Ascending aorta (tissue), 2 donors: ENCODE measurements at regions not wholly inside any gene's neighbourhood (a gene's known extent, or its start where the extent isn't known, plus 50 kb on each side); places are given as distances from the start of the nearest gene placed in this dataset.
A peak's percentile ranks its signal among the peaks of the same experiment; 100 is the strongest.

Experiments used
- DNase-seq, 2 donors: peaks; one replicate each; pipeline ENCODE4 v3.0.0-alpha.2; 2019; ENCODE audit warnings: low spot score in 2 of 2
- H3K27ac ChIP-seq, 2 donors: fragments of 200-600 bp; sonication (generic); one replicate each; pipeline ENCODE4 v1.5.1; 2016 to 2017; ENCODE audit warnings: mild to moderate bottlenecking in 1 of 2
- H3K27me3 ChIP-seq: fragments of 200-600 bp; sonication (generic); one replicate; pipeline ENCODE4 v1.5.1; 2017
- H3K36me3 ChIP-seq, 2 donors: fragments of 200-600 bp; sonication (generic); one replicate each; pipeline ENCODE4 v1.5.1; 2016
- H3K4me1 ChIP-seq, 2 donors: fragments of 200-600 bp; sonication (generic); one replicate each; pipeline ENCODE4 v1.5.1; 2016 to 2017; ENCODE audit warnings: mild to moderate bottlenecking in 1 of 2
- H3K4me3 ChIP-seq, 2 donors: fragments of 200-600 bp; sonication (generic); one replicate each; pipeline ENCODE4 v1.5.1; 2016 to 2017; ENCODE audit warnings: mild to moderate bottlenecking in 1 of 2
- H3K9me3 ChIP-seq, 2 donors: fragments of 200-600 bp; sonication (generic); one replicate each; pipeline ENCODE4 v1.5.1; 2016
- CTCF ChIP-seq, 3 experiments: fragments of 200-600 bp in 2 of 3; fragments of 450-650 bp in 1 of 3; sonication (generic) in 2 of 3; IDR thresholded peaks; one replicate each; pipeline ENCODE4 v1.5.1; 2016 to 2019; ENCODE audit warnings: antibody characterized with exemption in 3 of 3, mild to moderate bottlenecking in 1 of 3, moderate library complexity in 1 of 3
- intact Hi-C: fragments of 100-400 bp; cut with DNase I; formaldehyde crosslinking; loops from one replicate; pipeline ENCODE4 v1.15.1; 2023

- H3K4me1 ChIP-seq: peaks cover 18 to 43% of the 10 kb centered on the region in 2 donors
- H3K9me3 ChIP-seq: no peaks in the 10 kb centered on the region
- TF ChIP-seq CTCF (IDR thresholded peaks at IDR 0.05): no peak
- H3K4me3 ChIP-seq: peak overlapping the region; percentile 18 to 51
- DNase-seq: peak in 1 of 2 donors; percentile 75
- no peaks in the 10 kb centered on the region for H3K27me3 ChIP-seq
- no peaks in the 10 kb centered on the region for H3K36me3 ChIP-seq
- peak overlapping the region; percentile 25 to 41 for H3K27ac ChIP-seq
- intact Hi-C loops: loop anchor here (5.0 to 10.0 kb wide), 2 partner anchors 170 to 267 kb away; partner anchors contain the start of gene RYBP
Observed at GRCh38 chr3:72177075-72178050, 392.4 kb upstream of the PROK2 start.

GRCh38 chr3:72176537-72177041 is 391.6 kb upstream of the PROK2 start:
- Histone ChIP-seq H3K4me1 (peaks cover 25 to 50% of the 10 kb centered on the region in 2 donors), H3K9me3 (no peaks in the 10 kb centered on the region), H3K27me3 (no peaks in the 10 kb centered on the region), H3K4me3 (peak overlapping the region in 1 of 2 donors; percentile 51), H3K27ac (peak overlapping the region; percentile 25 to 41), H3K36me3 (no peaks in the 10 kb centered on the region)
- intact Hi-C loops: loop anchor here (5.0 to 10.0 kb wide), 2 partner anchors 171 to 268 kb away; partner anchors contain the start of gene RYBP
- TF ChIP-seq CTCF (IDR thresholded peaks at IDR 0.05): no peak
- DNase-seq: no peak

DNA sequence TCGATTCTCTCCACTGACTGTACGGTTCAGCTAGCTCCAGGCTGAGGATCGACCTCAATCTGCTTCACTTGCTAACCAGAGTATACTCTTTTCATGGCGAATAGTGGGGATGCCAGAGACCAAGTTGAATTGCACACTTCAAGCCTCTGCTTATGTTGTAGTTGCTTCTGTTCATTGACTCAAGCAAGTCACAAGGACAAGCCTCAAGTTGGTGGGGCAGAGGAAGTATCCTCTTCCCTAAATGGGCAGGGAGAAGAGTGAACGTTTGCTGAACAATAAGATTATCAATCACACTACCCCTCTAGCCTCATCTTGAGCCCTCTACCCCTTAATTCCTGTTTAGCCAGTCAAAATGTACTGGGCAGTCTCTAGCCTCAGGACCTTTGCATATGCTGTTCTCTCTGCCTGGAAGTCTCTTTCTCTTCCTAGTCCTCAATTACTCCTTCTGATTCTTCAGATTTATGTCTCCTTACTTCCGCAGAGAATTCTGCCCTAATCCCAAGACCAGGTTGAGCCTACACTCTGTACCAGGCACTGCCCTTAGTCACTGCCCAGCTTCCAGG is 390.4 kb upstream of the PROK2 start:
- peak overlapping the region in 1 of 2 donors; percentile 87 for H3K27ac ChIP-seq
- DNase-seq: no peak
- no peak for TF ChIP-seq CTCF (IDR thresholded peaks at IDR 0.05)
- intact Hi-C loops: loop anchor here (5.0 to 10.0 kb wide), 2 partner anchors 172 to 269 kb away; partner anchors contain the start of gene RYBP
- H3K4me3 ChIP-seq: no peak overlapping the region
- no peaks in the 10 kb centered on the region for H3K36me3 ChIP-seq
- peaks cover 25 to 50% of the 10 kb centered on the region in 2 donors for H3K4me1 ChIP-seq
- no peaks in the 10 kb centered on the region for H3K27me3 ChIP-seq
- no peaks in the 10 kb centered on the region for H3K9me3 ChIP-seq

- no peaks in the 10 kb centered on the region for H3K36me3 ChIP-seq
- H3K27me3 ChIP-seq: no peaks in the 10 kb centered on the region
- peak overlapping the region; percentile 87 to 91 for H3K27ac ChIP-seq
- no peak for DNase-seq
- peaks cover 25 to 50% of the 10 kb centered on the region in 2 donors for H3K4me1 ChIP-seq
- no peaks in the 10 kb centered on the region for H3K9me3 ChIP-seq
- no peak for TF ChIP-seq CTCF (IDR thresholded peaks at IDR 0.05)
- intact Hi-C loops: loop anchor here (5.0 to 10.0 kb wide), 4 partner anchors 67 to 270 kb away; partner anchors contain the start of gene RYBP
- no peak overlapping the region for H3K4me3 ChIP-seq
Observed at GRCh38 chr3:72174890-72175289, 389.9 kb upstream of the PROK2 start.

DNA sequence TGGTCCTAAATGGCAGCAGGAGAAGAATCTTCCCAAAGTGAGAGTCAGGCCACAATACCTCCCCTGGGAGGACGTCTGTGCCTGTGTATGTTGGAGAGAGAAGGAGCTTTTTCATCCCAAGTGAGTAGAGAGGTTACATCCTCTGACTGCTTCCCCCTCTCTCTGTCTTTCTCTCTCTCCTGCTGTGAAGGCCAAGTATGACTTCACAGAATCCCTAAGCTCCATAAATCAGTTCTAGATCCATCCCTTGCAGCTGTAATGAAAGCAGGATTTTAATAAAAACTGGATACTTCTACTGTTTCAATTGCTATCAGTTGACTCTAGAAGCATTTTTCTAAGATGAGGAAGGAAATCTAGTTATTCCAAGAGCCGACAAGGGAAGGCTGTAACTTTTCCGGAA is 389.1 kb upstream of the PROK2 start:
- no peak for TF ChIP-seq CTCF (IDR thresholded peaks at IDR 0.05)
- DNase-seq: no peak
- intact Hi-C loops: loop anchor here (5.0 to 10.0 kb wide), 3 partner anchors 68 to 271 kb away; partner anchors contain the start of gene RYBP
- H3K4me3 ChIP-seq: no peak overlapping the region
- no peaks in the 10 kb centered on the region for H3K27me3 ChIP-seq
- no peaks in the 10 kb centered on the region for H3K36me3 ChIP-seq
- H3K27ac ChIP-seq: peak overlapping the region; percentile 87 to 91
- no peaks in the 10 kb centered on the region for H3K9me3 ChIP-seq
- H3K4me1 ChIP-seq: peaks cover 25 to 50% of the 10 kb centered on the region in 2 donors
